SK-N-SH (cell line): ENCODE measurements at regions not wholly inside any gene's neighbourhood (a gene's known extent, or its start where the extent isn't known, plus 50 kb on each side); places are given as distances from the start of the nearest gene placed in this dataset.

Experiments
- CTCF ChIA-PET: fragments of 300-600, 350-600 bp; formaldehyde crosslinking; extraction: SDS; loops from one replicate; lab custom pipeline; 2021; lab: Yijun Ruan, JAX
- POLR2A ChIA-PET: fragments of 350-600 bp; sonication (Branson Sonifier 250); formaldehyde crosslinking; extraction: SDS; loops from one replicate; lab custom pipeline; 2020; ENCODE audit warnings: antibody characterized with exemption, inconsistent platforms; lab: Yijun Ruan, JAX
- DNase-seq: peaks from one replicate; pipeline ENCODE4 v3.0.0; 2012
- H2AFZ ChIP-seq: fragments of 200-600 bp; sonication (generic); 2 replicates; pipeline ENCODE4 v1.8.1; 2016; ENCODE audit warnings: antibody characterized with exemption, mild to moderate bottlenecking, low read depth
- H3F3A ChIP-seq: fragments of 200-600 bp; sonication (generic); replicated peaks from 2 replicates; pipeline ENCODE3; 2016; ENCODE audit warnings: antibody characterized with exemption, mild to moderate bottlenecking; ENCODE audit not compliant: insufficient read depth
- H3K27ac ChIP-seq, 2 experiments: fragments of 200-500 bp in 1 of 2; fragments of 200-600 bp in 1 of 2; sonication (Bioruptor generic) in 1 of 2; sonication (generic), shearing (Covaris generic) in 1 of 2; 2 replicates each; pipeline versions ENCODE4 v1.5.1 to v1.6.1; 2014 to 2016; ENCODE audit warnings: low read depth in 2 of 2, inconsistent platforms in 1 of 2, low read length in 1 of 2, mild to moderate bottlenecking in 1 of 2, mixed read lengths in 1 of 2
- H3K27me3 ChIP-seq: fragments of 200-600 bp; sonication (generic), shearing (Covaris generic); 2 replicates; pipeline ENCODE4 v1.6.1; 2016; ENCODE audit warnings: mixed run types; ENCODE audit not compliant: insufficient read depth
- H3K36me3 ChIP-seq, 2 experiments: fragments of 200-500 bp in 1 of 2; fragments of 200-600 bp in 1 of 2; sonication (Bioruptor generic) in 1 of 2; sonication (generic) in 1 of 2; replicated peaks in 1 of 2; 2 replicates each; pipeline versions ENCODE3 to v1.5.1; 2014 to 2016; ENCODE audit warnings: low read length in 1 of 2, mild to moderate bottlenecking in 1 of 2; ENCODE audit not compliant: insufficient read depth in 2 of 2, control insufficient read depth in 1 of 2
- H3K4me1 ChIP-seq, 2 experiments: fragments of 200-500 bp in 1 of 2; fragments of 200-600 bp in 1 of 2; sonication (Bioruptor generic) in 1 of 2; sonication (generic), shearing (Covaris generic) in 1 of 2; 2 replicates each; pipeline versions ENCODE4 v1.5.1 to v1.6.1; 2014 to 2016; ENCODE audit warnings: low read depth in 1 of 2, low read length in 1 of 2, mixed run types in 1 of 2; ENCODE audit not compliant: insufficient read depth in 2 of 2, control insufficient read depth in 1 of 2
- H3K4me2 ChIP-seq: fragments of 200-600 bp; sonication (generic), shearing (Covaris generic); 2 replicates; pipeline ENCODE4 v1.6.1; 2017; ENCODE audit warnings: mixed run types
- H3K4me3 ChIP-seq, 2 experiments: fragments of 200-500 bp in 1 of 2; fragments of 200-600 bp in 1 of 2; sonication (Bioruptor generic) in 1 of 2; sonication (generic), shearing (Covaris generic) in 1 of 2; 2 replicates each; pipeline versions ENCODE4 v1.5.1 to v1.8.1; 2014 to 2016; ENCODE audit warnings: low read depth in 2 of 2, inconsistent platforms in 1 of 2, low read length in 1 of 2, mild to moderate bottlenecking in 1 of 2, mixed read lengths in 1 of 2, moderate library complexity in 1 of 2
- H3K79me2 ChIP-seq: fragments of 200-600 bp; sonication (generic); 2 replicates; pipeline ENCODE4 v1.8.1; 2017; ENCODE audit warnings: mild to moderate bottlenecking; ENCODE audit not compliant: insufficient read depth
- H3K9ac ChIP-seq: fragments of 200-600 bp; sonication (generic); 2 replicates; pipeline ENCODE4 v1.6.1; 2017; ENCODE audit warnings: mixed run types
- H3K9me2 ChIP-seq: fragments of 200-600 bp; sonication (generic); 2 replicates; pipeline ENCODE4 v1.6.1; 2017; ENCODE audit warnings: mixed run types
- H3K9me3 ChIP-seq: fragments of 200-600 bp; sonication (generic); 2 replicates; pipeline ENCODE4 v1.6.1; 2017; ENCODE audit warnings: mixed run types, mild to moderate bottlenecking, moderate library complexity
- H4K20me1 ChIP-seq: fragments of 200-600 bp; sonication (generic); 2 replicates; pipeline ENCODE4 v1.6.1; 2017; ENCODE audit warnings: mild to moderate bottlenecking, mixed run types; ENCODE audit not compliant: insufficient read depth
- CHD2 ChIP-seq: fragments of 150-350 bp; IDR thresholded peaks from 2 replicates; pipeline ENCODE4 v1.6.1; 2018; ENCODE audit warnings: low read length; ENCODE audit not compliant: partially characterized antibody
- CTCF ChIP-seq: fragments of 200-600 bp; sonication (generic); IDR thresholded peaks from 2 replicates; pipeline ENCODE4 v1.6.1; 2017; ENCODE audit warnings: antibody characterized with exemption, mild to moderate bottlenecking, moderate library complexity
- EP300 ChIP-seq, 2 experiments: IDR thresholded peaks; 2 replicates each; pipeline versions ENCODE4 v1.4.0 to v1.6.1; 2012; ENCODE audit warnings: borderline replicate concordance in 1 of 2, low read depth in 1 of 2, low read length in 1 of 2
- EZH2phosphoT487 ChIP-seq: fragments of 200-600 bp; sonication (generic); IDR thresholded peaks from 2 replicates; pipeline ENCODE4 v1.6.1; 2017; ENCODE audit warnings: low read depth, mixed run types, mild to moderate bottlenecking, antibody characterized with exemption, moderate library complexity, borderline replicate concordance
- FOXJ3 ChIP-seq: sonication (generic); formaldehyde crosslinking; IDR thresholded peaks from 2 replicates; pipeline ENCODE4 v1.5.1; 2020; ENCODE audit warnings: mild to moderate bottlenecking, missing genetic modification reagents
- FOXM1 ChIP-seq: IDR thresholded peaks from 2 replicates; pipeline ENCODE4 v1.4.0; 2012; ENCODE audit warnings: low read depth, mild to moderate bottlenecking
- GABPA ChIP-seq: IDR thresholded peaks from 2 replicates; pipeline ENCODE4 v1.4.0; 2012; ENCODE audit warnings: low read depth, mild to moderate bottlenecking
- IRF3 ChIP-seq: fragments of 150-350 bp; IDR thresholded peaks from 2 replicates; pipeline ENCODE4 v1.6.1; 2016; ENCODE audit warnings: mild to moderate bottlenecking, low read depth, low read length
- MXI1 ChIP-seq: IDR thresholded peaks from 2 replicates; pipeline ENCODE4 v1.6.1; 2012; ENCODE audit warnings: mild to moderate bottlenecking, low read depth, low read length, improper control_type of control experiment
- PBX3 ChIP-seq: IDR thresholded peaks from 2 replicates; pipeline ENCODE4; 2012
- POLR2AphosphoS5 ChIP-seq: IDR thresholded peaks from 2 replicates; pipeline ENCODE4 v1.6.1; 2012; ENCODE audit warnings: low read depth, low read length
- RAD21 ChIP-seq: IDR thresholded peaks from 2 replicates; pipeline ENCODE4 v1.6.1; 2012; ENCODE audit warnings: mild to moderate bottlenecking, low read length
- RXRA ChIP-seq: IDR thresholded peaks from 2 replicates; pipeline ENCODE4 v1.4.0; 2012; ENCODE audit warnings: low read depth, mild to moderate bottlenecking, borderline replicate concordance
- SMC3 ChIP-seq: IDR thresholded peaks from 2 replicates; pipeline ENCODE4 v1.6.1; 2012; ENCODE audit warnings: low read depth, low read length, improper control_type of control experiment
- TEAD4 ChIP-seq: IDR thresholded peaks from 2 replicates; pipeline ENCODE4 v1.4.0; 2012; ENCODE audit warnings: mild to moderate bottlenecking, borderline replicate concordance; ENCODE audit not compliant: insufficient read depth
- WGBS: methylation state at CpG from one replicate; pipeline ENCODE4 v1.1.6; 2017; ENCODE audit warnings: low lambda C conversion rate; 5-methylcytosine and 5-hydroxymethylcytosine counted together

GRCh38 chr5:38023371-38023770 is 183.5 kb upstream of the GDNF start (continued):
- no peak for TF ChIP-seq CHD2
- no peak for TF ChIP-seq FOXM1
- TF ChIP-seq TEAD4: no peak

GRCh38 chr5:38022631-38023030 is 182.8 kb upstream of the GDNF start:
- Histone ChIP-seq H2AFZ (no peak overlapping the region), H3K27me3 (peaks cover 37% of the 10 kb centered on the region; the same call in 1 of the 2 replicates), H4K20me1 (no peaks in the 10 kb centered on the region), H3K27ac (no peak overlapping the region), H3K36me3 (no peaks in the 10 kb centered on the region), H3K4me1 (no peaks in the 10 kb centered on the region), H3K9me2 (no peaks in the 10 kb centered on the region), H3K4me3 (no peak overlapping the region), H3F3A (no peaks in the 10 kb centered on the region), H3K9me3 (no peaks in the 10 kb centered on the region), H3K79me2 (no peaks in the 10 kb centered on the region), H3K9ac (no peak overlapping the region), H3K4me2 (no peak overlapping the region)
- WGBS: 1% methylated on average over 4 of the region's 4 CpGs
- no peak for DNase-seq
- TF ChIP-seq EZH2phosphoT487: no peak
- no peak for TF ChIP-seq POLR2AphosphoS5
- TF ChIP-seq EP300 (IDR thresholded peaks at IDR 0.05; ENCODE audit: borderline replicate concordance in 1 of 2, low read depth in 1 of 2, low read length in 1 of 2): no peak
- no peak for TF ChIP-seq GABPA
- no peak for TF ChIP-seq PBX3
- no peak for TF ChIP-seq IRF3
- TF ChIP-seq MXI1: no peak
- TF ChIP-seq RAD21: no peak
- POLR2A ChIA-PET: no interaction called here
- CTCF ChIA-PET: no interaction called here

- Histone ChIP-seq H3K9me3 (no peaks in the 10 kb centered on the region), H3K9ac (no peak overlapping the region), H3K4me1 (no peaks in the 10 kb centered on the region), H3K4me2 (no peak overlapping the region), H3K27ac (no peak overlapping the region), H3K27me3 (peaks cover 64% of the 10 kb centered on the region; the same call in 1 of the 2 replicates), H3K4me3 (no peak overlapping the region), H3K36me3 (no peaks in the 10 kb centered on the region), H3K79me2 (no peaks in the 10 kb centered on the region), H4K20me1 (no peaks in the 10 kb centered on the region), H3K9me2 (no peaks in the 10 kb centered on the region), H2AFZ (no peak overlapping the region), H3F3A (no peaks in the 10 kb centered on the region)
- WGBS: 0% methylated on average over 6 of the region's 6 CpGs
- ChIA-PET CTCF (interaction anchor here (0.8 kb wide), 1 partner anchor 10 kb away, joined by 3 read pairs; no protein-coding TSS in a partner anchor), POLR2A (no interaction called here)
- DNase-seq: no peak
- no peak for TF ChIP-seq CTCF
- no peak for TF ChIP-seq FOXJ3
- no peak for TF ChIP-seq RXRA
- TF ChIP-seq SMC3: no peak
These were observed 178.2 kb upstream of the GDNF start for GRCh38 chr5:38018016-38018415.
